ENCODE measurements at regions not wholly inside any gene's neighbourhood (a gene's known extent, or its start where the extent isn't known, plus 50 kb on each side); places are given as distances from the start of the nearest gene placed in this dataset.

DNA sequence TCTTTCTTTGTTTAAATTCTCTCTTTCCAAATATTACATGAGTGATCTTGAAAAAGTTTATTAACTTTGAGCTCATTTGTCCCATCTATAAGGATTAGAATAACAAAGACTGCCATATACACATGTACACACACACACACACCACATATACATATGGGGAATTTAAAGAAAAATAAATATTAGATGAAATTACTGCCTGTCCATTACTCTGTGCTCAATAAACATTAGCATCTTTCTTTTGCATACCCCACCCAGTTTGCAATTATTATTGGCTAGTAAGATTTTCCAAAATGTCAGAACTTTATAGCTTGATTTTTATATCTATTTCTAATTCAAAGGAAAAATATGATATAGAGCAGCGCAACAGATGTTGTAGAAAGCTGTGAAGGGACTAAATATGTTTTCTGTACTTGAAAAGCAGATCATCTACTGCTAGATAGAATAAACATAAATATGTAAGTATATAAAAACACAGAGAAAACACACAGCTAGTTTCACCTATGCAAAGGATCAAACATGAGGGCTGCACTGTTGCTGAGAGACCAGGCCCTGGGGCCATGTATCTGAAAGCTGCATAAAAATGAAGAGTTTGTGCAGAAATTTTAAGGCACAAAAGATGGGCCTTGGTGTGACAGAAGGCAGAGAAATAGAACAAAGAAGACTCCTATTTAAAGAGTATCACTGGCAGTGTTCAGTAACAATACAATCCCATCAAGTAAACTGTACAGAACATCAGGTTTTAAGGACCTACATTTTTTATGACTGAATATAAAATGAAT, 114.2 kb upstream of the NECTIN3 start:
- TF ChIP-seq, protein P1, sequence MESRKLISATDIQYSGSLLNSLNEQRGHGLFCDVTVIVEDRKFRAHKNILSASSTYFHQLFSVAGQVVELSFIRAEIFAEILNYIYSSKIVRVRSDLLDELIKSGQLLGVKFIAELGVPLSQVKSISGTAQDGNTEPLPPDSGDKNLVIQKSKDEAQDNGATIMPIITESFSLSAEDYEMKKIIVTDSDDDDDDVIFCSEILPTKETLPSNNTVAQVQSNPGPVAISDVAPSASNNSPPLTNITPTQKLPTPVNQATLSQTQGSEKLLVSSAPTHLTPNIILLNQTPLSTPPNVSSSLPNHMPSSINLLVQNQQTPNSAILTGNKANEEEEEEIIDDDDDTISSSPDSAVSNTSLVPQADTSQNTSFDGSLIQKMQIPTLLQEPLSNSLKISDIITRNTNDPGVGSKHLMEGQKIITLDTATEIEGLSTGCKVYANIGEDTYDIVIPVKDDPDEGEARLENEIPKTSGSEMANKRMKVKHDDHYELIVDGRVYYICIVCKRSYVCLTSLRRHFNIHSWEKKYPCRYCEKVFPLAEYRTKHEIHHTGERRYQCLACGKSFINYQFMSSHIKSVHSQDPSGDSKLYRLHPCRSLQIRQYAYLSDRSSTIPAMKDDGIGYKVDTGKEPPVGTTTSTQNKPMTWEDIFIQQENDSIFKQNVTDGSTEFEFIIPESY (IDR thresholded peaks at IDR 0.05): no peak
- no peak for TF ChIP-seq HNF4A (conservative IDR thresholded peaks at IDR 0.05)
